Muscle of leg (tissue), 3 donors: ENCODE measurements at regions not wholly inside any gene's neighbourhood (a gene's known extent, or its start where the extent isn't known, plus 50 kb on each side); places are given as distances from the start of the nearest gene placed in this dataset.

ENCODE experiments used
- DNase-seq: peaks from one replicate; pipeline ENCODE4 v3.0.0; 2013
- H3K27ac ChIP-seq: one replicate; pipeline ENCODE4 v1.5.1; 2013; ENCODE audit warnings: mild to moderate bottlenecking, low read length, control low read depth
- H3K27me3 ChIP-seq: one replicate; pipeline ENCODE4 v1.6.1; 2013; ENCODE audit warnings: low read length; ENCODE audit not compliant: control insufficient read depth, insufficient read depth
- H3K36me3 ChIP-seq: one replicate; pipeline ENCODE4 v1.6.1; 2013; ENCODE audit warnings: low read length; ENCODE audit not compliant: control insufficient read depth, insufficient read depth
- H3K4me1 ChIP-seq: one replicate; pipeline ENCODE4 v1.6.1; 2013; ENCODE audit warnings: low read length; ENCODE audit not compliant: control insufficient read depth, insufficient read depth
- H3K4me3 ChIP-seq: one replicate; pipeline ENCODE4 v1.5.1; 2013; ENCODE audit warnings: low read length, control low read depth
- H3K9me3 ChIP-seq: replicated peaks from 2 replicates; pipeline ENCODE4 v1.6.1; 2013; ENCODE audit warnings: low read depth, low read length; ENCODE audit not compliant: control insufficient read depth
- WGBS: methylation state at CpG from one replicate; pipeline ENCODE4 v1.1.5; 2013; ENCODE audit warnings: missing lambda C conversion rate; ENCODE audit not compliant: insufficient coverage; 5-methylcytosine and 5-hydroxymethylcytosine counted together

- no peaks in the 10 kb centered on the region for H3K27me3 ChIP-seq
- H3K9me3 ChIP-seq = no peaks in the 10 kb centered on the region
- WGBS = 74% methylated on average over 2 of the region's 2 CpGs
- H3K36me3 ChIP-seq = no peaks in the 10 kb centered on the region
- no peaks in the 10 kb centered on the region for H3K4me1 ChIP-seq
- H3K4me3 ChIP-seq = no peak overlapping the region
- no peak for DNase-seq
- no peak overlapping the region for H3K27ac ChIP-seq
Measured at GRCh38 chr20:60160451-60161145, 202.4 kb downstream of the CDH26 start.

DNA sequence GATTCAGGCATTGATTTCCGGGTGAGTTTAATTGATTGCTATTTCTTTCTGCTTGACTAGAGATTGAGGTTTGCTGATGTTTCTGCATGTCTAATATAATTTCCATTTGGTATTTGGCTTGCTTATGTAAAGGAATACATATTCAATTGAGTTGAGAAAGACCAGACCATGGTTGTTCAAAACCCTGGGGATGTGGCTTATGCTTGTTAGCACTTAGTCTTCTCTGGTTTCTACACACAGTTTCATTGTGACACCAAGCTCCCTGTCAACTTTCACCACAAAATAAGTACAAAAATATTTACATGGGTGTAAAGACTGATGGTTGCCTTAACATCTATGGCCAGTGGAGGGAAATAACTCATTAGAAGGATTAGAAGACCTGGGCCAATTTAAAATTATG lies 209.6 kb downstream of the CDH26 start:
- H3K27ac ChIP-seq = no peak overlapping the region
- no CpG with 5 or more reads among the region's 1 CpG for WGBS
- no peaks in the 10 kb centered on the region for H3K27me3 ChIP-seq
- DNase-seq = no peak
- no peaks in the 10 kb centered on the region for H3K36me3 ChIP-seq
- H3K9me3 ChIP-seq = no peaks in the 10 kb centered on the region
- H3K4me1 ChIP-seq = peaks cover 2% of the 10 kb centered on the region
- H3K4me3 ChIP-seq = no peak overlapping the region

- 83% methylated on average over 1 of the region's 1 CpG for WGBS
- peaks cover 3% of the 10 kb centered on the region for H3K4me1 ChIP-seq
- no peak overlapping the region for H3K4me3 ChIP-seq
- H3K36me3 ChIP-seq = no peaks in the 10 kb centered on the region
- H3K27me3 ChIP-seq = no peaks in the 10 kb centered on the region
- no peak overlapping the region for H3K27ac ChIP-seq
- no peaks in the 10 kb centered on the region for H3K9me3 ChIP-seq
- no peak for DNase-seq
Measured at GRCh38 chr20:60168963-60169362, 210.7 kb downstream of the CDH26 start.

GRCh38 chr20:60170116-60170515 lies 211.9 kb downstream of the CDH26 start:
- H3K9me3 ChIP-seq = peaks cover 3% of the 10 kb centered on the region
- H3K27me3 ChIP-seq = peaks cover 1% of the 10 kb centered on the region
- H3K36me3 ChIP-seq = no peaks in the 10 kb centered on the region
- no peak overlapping the region for H3K4me3 ChIP-seq
- H3K27ac ChIP-seq = no peak overlapping the region
- peaks cover 3% of the 10 kb centered on the region for H3K4me1 ChIP-seq
- no peak for DNase-seq
- WGBS = 67% methylated on average over 1 of the region's 3 CpGs

DNA sequence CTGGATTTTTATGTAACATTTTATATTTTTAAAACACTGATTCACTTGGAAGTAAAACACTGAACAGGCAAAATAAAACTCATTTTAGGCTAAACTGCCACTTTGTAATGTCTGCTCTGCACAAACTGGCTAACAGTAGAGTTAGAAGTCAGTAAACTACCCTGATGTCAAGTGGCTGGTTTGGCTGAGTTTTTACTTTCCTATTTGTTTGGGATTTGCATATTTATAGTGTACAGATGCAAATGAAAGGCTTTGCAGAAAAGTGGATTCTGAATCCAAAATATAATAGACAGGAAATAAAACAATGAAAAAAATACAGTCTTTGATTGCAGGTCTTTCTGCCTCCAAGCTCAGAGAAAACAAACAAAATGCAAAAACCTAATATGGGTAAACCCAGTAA lies 213.1 kb downstream of the CDH26 start:
- H3K36me3 ChIP-seq = no peaks in the 10 kb centered on the region

DNA sequence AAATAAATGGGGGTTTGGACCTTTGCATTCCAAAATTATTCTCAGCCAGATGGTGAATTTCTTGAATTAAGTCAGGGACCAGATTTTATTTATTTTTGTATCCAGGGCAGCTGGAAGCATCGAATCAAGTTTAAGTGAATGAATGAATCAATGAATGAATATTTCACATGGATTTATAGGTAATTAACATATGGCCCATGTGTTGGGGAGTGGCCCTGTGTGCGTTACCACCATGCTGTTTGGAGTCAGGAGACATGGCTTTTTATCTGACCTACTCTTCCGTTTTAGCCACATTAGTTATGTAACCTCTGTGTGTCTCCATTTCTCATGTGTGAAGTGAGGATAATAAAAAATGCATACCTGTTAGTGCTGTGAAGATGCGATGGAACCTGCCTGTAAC lies 213.5 kb downstream of the CDH26 start:
- H3K27ac ChIP-seq = no peak overlapping the region
- peaks cover 3% of the 10 kb centered on the region for H3K4me1 ChIP-seq
- peaks cover 5% of the 10 kb centered on the region for H3K9me3 ChIP-seq
- DNase-seq = no peak
- H3K4me3 ChIP-seq = no peak overlapping the region
- H3K27me3 ChIP-seq = peaks cover 3% of the 10 kb centered on the region
- WGBS = 40% methylated on average over 1 of the region's 4 CpGs
- no peaks in the 10 kb centered on the region for H3K36me3 ChIP-seq

More for the DNA sequence above, 213.1 kb downstream of the CDH26 start:
- peaks cover 5% of the 10 kb centered on the region for H3K9me3 ChIP-seq
- no peak for DNase-seq
- H3K27me3 ChIP-seq = peaks cover 3% of the 10 kb centered on the region
- peaks cover 3% of the 10 kb centered on the region for H3K4me1 ChIP-seq
- H3K27ac ChIP-seq = no peak overlapping the region
- no peak overlapping the region for H3K4me3 ChIP-seq

DNA sequence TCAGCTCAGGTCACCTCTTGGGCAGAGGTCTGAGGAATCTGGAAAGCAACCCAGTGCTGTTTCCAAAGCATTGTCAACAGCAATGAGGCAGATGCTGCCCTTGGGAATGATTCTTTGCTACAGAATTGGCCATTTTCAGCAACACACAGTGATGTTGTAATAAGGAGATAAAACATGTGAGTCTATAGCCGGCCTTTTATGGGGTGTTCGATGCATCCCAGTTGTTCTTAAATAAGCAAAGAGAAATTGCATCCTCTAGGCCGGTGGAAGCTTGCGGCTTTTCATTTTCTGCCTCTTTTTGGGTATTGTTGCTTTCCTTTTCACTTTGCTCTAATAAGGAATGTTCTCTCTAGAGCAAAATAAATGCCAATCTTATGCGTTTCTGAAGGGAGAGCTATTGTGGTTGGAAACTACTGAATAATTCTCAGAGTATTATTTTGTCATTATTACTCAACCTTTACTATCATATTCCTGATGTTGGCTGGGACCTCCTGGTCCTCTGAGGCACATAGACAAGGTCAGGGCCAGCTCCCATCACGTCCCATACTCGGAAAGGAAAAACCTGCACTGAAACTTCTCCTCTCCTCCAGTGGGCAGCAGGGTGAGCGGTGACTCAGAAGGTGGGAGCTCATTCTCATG lies 214.2 kb downstream of the CDH26 start:
- 58% methylated on average over 3 of the region's 8 CpGs for WGBS
- no peaks in the 10 kb centered on the region for H3K36me3 ChIP-seq
- peaks cover 3% of the 10 kb centered on the region for H3K27me3 ChIP-seq
- peaks cover 5% of the 10 kb centered on the region for H3K9me3 ChIP-seq
- H3K4me3 ChIP-seq = no peak overlapping the region
- peak; percentile 45 for DNase-seq
- H3K27ac ChIP-seq = no peak overlapping the region
- peaks cover 3% of the 10 kb centered on the region for H3K4me1 ChIP-seq

GRCh38 chr20:60177080-60177479 lies 218.9 kb downstream of the CDH26 start:
- no peak overlapping the region for H3K27ac ChIP-seq
- H3K4me3 ChIP-seq = no peak overlapping the region
- H3K36me3 ChIP-seq = no peaks in the 10 kb centered on the region
- 61% methylated on average over 4 of the region's 5 CpGs for WGBS
- H3K4me1 ChIP-seq = peaks cover 3% of the 10 kb centered on the region
- DNase-seq = no peak
- peaks cover 5% of the 10 kb centered on the region for H3K9me3 ChIP-seq
- peaks cover 3% of the 10 kb centered on the region for H3K27me3 ChIP-seq

GRCh38 chr20:60180986-60181385 lies 222.8 kb downstream of the CDH26 start:
- no peak overlapping the region for H3K27ac ChIP-seq
- H3K36me3 ChIP-seq = no peaks in the 10 kb centered on the region
- peaks cover 4% of the 10 kb centered on the region for H3K9me3 ChIP-seq
- no peak for DNase-seq
- WGBS = 79% methylated on average over 2 of the region's 5 CpGs
- H3K4me3 ChIP-seq = no peak overlapping the region
- no peaks in the 10 kb centered on the region for H3K27me3 ChIP-seq
- no peaks in the 10 kb centered on the region for H3K4me1 ChIP-seq

DNA sequence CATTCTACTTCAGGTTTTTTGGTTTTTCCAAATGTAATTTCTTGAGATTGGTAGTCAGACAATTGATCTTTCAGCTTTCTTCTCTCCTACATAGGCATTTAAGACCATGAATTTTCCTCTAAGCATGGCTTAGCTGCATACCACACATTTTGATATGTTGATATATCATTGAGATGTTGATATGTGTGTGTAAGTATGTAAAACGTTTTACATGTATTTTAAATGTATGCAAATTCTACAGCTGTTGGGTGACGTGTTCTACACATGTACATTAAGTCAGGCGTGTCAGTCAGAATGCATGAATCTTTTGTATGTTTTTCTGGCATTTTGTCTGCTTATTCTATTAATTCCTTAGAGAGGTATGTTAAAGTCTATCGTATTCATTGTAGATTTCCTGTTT lies 228.2 kb downstream of the CDH26 start:
- Histone ChIP-seq H3K27ac (no peak overlapping the region), H3K36me3 (no peaks in the 10 kb centered on the region), H3K9me3 (peaks cover 4% of the 10 kb centered on the region), H3K27me3 (no peaks in the 10 kb centered on the region), H3K4me3 (no peak overlapping the region), H3K4me1 (no peaks in the 10 kb centered on the region)
- no peak for DNase-seq
- no CpG with 5 or more reads among the region's 4 CpGs for WGBS
